GM19455 (cell line): ENCODE measurements at regions not wholly inside any gene's neighbourhood (a gene's known extent, or its start where the extent isn't known, plus 50 kb on each side); places are given as distances from the start of the nearest gene placed in this dataset.

Source experiments
- ATAC-seq: cut with Tn5 transposase; IDR thresholded peaks from one replicate; pipeline ENCODE4 v1.9.1; 2021; ENCODE audit not compliant: unreplicated experiment

DNA sequence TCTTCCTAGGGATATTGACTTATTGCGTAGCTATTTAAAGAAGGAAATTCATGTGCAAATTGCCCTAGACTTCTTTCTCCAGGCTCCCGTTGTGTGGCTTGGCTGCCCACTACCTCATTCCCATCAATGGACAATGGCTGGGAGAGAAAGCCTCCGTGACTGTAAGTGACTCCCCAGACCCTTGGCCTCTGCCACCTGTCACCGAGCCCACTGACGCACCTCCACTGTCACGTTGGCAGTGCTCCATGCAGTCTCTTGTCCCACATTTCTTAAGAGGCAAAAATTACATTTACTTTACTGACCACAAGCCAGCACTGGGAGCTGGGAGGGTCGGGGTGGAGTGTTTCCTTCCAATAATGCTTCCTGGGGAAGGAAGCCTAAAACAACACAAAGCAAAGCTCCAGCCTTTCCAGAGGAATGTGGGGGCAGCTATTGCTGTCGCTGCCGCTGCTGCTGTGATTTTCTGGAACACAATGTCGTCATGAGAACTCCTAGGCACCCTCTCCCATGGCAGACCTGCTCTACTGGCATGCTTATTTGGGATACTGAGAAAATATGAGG is 89.7 kb upstream of the STEAP1B start:
- ATAC-seq: no peak

DNA sequence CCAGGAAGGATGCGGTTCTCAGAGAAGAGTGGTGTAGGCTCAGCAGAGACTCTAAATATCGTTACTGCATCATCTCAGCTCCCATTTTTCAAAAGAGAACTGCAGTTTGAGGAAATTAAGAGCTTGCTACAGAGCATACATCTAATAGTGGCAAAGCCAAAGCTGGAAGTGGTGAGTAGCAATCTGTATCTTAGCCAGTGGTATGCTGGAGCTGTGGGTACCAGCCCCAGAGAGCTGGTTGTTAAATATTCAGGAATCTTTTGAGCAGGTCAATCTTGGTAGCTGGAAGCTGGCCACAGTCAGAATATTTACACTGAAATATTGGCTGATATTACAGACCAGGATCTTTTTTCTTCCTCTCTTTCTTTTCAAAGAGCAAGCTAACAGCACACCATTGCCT is 88.4 kb upstream of the STEAP1B start:
- ATAC-seq: no peak

DNA sequence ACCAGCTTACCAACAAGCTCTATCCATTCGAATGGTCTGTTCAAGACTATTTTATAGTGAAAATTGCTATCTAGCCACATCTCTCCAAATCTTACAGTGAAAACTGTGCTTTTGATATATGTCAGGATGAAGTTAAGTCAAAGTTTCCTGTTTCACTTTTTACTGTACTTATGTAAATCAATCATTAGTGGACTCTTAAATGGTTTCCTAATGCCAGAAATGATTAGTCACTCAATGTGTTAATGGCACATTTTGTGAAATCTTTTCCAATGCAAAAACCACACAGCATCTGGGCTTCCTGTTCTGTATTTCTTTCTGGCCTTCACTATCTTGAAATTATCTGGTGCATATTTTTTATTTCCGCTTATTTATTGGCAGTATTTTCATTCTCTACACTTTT is 87.3 kb upstream of the STEAP1B start:
- ATAC-seq: no peak

DNA sequence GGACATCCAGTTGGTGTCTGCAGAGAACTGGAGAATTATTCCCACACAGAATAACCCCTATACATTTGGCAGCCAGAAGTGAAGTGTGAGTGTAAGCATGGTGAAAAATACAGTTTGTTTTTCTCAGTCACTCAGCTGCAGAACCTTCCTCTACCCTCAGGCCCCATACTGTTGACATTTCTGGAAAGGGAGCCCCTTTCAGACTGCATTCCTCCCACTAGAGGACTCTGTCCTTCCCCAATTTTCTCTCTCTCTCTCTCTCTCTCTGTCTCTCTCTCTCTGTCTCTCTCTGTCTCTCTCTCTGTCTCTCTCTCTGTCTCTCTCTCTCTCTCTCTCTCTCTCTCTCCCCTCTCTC is 86.8 kb upstream of the STEAP1B start:
- no peak for ATAC-seq

DNA sequence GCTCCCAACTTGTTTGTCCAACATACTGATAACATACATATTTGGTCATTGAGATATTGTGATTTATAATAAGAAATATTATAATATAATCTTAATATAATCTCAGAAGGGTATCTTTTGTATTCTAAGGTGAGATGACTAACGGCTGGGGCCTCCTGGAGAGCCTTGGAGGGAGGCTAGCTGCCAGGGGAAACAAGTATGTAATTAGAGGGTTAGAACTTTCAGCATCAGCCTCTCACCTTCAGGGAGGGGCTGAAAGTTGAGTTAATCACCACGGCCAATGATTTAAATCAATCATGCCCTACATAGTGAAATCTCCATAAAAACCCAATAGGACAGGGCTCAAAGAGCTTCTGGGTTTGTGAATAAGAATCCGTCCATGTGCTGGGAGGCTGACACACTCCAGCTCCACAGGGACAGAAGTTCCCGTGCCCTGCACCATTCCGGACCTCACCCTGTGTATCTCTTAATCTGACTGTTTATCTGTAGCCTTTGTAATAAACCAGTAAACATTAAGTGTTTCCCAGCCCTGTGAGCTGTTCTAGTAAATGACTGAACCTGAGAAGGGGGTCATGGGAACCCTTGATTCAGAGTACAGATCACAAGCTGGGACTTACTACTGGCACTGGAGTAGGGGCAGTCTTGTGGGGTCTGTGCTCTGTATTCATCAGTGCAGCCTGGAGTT is 86.3 kb upstream of the STEAP1B start:
- no peak for ATAC-seq

DNA sequence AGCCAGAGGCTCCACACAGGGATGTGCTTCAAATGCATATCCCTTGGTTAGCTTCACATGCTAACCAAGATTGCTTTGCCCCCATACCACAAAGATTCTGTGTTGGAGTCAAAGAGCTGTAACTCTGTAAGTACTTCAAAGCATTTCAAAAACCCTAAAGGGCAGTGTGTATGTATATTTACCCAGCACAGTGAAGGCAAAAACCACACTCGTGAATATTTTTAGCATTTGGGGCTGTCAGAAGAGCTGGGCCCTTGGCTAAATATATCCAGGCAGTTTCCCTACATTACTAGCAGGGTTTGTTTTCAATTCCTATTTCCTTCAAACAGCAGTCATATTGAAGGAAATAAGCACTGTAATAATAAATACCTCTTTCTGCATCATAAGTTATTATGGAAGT is 84.2 kb upstream of the STEAP1B start:
- no peak for ATAC-seq

DNA sequence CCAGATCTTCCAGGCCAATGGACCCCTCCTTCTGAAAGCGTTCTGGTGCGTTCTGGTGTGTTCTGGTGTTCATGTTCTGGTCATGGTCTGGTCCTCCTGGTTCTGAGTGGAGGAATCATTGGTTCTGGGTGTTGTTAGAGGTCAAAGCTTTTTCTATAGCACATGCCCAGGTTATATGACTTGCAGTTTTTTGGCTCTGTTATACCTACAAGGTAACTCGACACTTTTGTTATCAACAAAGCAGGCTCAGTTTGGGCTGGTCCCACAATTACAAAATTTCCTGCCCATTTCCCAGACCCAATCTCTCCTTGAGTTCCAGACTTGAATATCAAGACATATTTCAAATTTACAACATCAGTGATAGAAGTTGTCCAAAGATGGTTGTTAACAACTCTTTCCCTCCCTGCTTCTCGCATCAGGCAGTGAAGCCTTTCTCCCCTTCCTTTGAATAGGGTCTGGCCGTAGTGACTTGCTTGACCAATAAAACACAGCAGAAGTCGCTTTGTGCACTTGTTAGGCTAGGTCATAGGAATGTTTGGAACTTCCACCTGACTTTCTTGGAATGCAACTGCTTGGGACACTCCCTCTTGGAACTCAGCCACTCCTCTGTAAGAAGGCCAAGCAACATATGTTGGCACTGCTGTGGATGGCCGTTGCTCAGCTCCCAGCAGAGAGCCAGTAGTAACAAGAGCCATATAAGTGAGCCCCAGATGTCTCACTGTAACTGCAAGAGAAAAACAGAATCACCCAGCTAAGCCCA is 83.1 kb upstream of the STEAP1B start:
- ATAC-seq: no peak

DNA sequence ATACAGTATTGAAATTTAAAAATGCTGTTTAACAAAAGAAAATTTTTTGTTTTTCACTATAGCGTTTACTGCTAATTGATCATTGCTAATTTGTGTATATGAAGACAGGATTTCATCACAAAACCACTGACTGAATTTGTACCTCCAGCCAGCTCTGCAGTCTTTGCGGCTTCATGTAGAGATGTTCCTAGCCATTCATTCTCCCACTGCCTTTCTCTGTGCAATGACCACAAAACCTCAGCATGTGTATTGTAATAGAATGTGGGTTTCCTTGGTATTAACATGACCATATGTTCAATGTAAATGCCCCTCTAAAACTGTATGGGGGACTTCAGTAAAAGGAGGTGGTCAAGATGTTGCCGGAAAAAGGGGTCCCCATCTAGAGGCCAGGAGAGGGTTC is 81.1 kb upstream of the STEAP1B start:
- ATAC-seq: no peak

DNA sequence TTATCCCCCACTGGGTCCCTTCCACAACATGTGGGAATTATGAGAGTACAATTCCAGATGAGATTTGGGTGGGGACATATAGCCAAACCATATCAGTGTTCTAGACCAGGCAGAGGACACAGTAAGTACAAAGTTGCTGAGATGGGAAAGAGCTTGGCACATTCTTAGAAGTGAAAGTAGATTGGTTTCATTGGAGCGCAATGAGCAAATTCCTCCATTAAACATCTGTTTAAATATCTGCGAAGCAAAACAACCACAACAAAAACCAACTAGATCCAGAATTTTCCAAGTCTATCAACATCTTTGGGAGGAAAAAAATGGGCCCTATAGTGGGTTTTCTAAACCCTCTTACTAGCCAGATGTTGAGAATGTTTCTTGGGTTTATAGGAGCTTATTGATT is 80.0 kb upstream of the STEAP1B start:
- ATAC-seq: no peak

DNA sequence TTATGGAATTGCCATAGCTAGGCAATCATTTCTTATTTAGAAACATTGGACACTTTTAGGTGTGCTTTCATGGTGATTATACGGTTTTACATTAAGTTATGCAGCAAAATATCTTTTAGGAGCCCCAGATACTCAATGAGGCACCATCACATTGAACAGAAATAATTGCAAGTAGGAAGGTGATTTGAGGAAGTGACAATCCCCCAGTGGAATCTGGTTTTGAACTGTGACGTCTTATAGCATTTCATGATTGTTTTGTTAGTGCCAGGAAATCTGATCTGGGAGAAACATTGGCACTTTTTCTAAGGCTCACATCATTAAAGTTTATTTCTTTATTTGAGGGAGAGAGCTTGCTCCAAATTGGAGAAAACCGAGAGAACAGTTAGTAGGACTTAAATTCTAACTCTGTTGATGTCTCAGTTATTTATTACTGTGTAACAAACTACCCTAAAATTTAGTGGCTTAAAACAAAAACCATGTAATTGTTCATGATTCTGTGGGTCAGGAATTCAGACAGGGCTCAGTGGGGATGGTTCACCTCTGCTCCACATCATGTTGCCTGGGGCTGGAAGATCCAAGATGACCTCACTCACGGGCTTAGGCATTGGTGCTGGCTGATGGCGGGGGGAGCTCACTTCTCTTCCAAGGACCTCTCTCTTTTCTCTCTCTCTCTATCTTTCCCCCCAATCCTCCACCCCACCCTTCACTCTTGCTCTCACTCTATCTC is 78.2 kb upstream of the STEAP1B start:
- ATAC-seq: no peak

DNA sequence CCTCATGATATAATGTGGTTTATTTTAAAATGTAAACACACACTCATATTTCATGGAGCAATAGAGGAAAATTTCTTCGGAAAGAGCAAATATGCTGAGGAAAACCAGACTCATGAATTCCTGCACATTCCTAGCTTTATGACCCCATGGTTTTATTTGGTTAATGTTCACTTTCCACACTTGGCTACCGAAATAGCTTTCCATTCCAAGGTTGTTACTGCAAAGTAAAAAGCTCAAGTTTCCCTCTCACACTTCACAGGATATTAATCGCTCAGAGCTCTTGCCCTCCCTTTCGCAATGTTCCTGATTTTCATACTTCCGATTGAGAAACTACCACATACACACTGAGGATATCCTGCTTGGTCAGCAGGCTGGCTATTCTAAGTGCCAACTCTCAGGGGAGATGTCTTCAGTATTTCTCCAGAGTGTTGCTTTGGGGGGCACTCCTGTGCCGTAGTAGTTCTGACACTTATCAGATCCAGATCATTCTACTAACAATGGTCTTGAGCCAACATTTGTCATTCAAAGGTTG is 77.5 kb upstream of the STEAP1B start:
- no peak for ATAC-seq

DNA sequence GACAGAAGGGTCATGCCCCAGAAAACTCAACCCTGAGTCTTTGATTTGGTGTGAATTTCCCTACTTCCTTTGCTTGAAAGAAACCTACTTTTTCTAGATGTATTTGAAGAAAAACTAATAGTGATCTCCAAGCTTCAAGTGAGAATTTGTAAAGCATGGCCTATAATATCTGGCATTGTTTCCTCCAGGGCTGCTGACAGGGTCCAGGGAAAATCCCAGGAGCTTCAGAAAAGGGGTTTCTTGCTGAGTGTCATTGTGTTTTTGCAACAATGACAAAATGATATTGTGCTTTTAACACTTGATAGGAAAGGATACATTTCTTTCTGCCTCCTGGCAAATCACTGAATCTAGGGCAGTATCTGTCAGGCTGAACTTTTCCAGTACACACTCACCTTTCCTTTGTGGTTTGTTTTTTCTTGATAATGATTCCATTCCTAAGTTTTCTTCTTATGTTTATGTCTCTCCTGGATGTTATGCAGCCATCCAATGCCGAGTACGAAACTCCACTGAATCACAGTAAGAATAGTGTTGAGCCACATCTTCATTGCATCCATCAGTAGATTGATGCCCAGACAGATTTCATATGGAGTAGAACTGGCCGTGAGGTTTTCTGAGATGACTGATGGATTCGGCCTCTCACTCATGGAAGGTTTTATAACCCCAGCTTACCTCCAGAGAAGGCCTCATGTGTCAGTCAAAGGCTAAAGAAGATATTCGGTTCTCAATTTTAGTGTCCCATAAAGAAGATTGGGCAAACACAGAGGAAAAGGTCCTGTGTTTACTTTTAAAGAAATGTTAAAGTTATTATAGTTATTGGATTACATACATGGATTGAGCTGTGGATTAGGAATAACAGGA is 76.9 kb upstream of the STEAP1B start:
- no peak for ATAC-seq

DNA sequence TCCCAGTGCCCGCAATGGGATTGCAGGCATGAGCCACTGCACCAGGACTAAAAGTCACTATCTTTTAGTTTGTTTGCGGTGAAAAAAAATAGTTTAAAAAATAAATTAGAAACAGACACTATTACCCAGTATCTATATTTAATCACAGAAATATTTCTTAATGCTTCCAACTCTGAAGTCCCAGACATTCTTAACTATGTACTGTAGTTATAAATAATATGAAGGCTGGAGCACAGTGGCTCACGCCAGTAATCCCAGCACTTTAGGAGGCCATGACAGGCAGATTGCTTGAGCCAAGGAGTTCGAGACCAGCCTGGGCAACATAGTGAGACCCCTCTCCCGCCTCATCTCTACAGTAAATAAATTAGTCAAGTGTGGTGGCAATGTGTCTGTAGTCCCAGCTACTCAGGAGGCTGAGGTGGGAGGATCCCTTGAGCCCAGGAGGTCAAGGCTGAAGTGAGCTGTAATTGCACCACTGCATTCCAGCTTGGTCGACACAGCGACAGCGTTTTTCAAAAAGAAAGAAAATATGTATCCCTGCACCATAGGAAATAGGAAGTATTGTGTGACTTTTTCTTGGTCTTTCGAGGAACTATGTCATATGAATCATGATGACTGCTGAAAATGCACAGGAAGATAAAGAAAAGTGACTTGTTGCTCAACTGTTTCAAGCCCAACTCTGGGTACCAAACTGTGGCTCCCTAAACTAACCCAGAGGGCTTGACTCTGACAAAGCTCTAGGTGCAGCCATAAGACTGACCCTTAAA is 74.9 kb upstream of the STEAP1B start:
- ATAC-seq: no peak

DNA sequence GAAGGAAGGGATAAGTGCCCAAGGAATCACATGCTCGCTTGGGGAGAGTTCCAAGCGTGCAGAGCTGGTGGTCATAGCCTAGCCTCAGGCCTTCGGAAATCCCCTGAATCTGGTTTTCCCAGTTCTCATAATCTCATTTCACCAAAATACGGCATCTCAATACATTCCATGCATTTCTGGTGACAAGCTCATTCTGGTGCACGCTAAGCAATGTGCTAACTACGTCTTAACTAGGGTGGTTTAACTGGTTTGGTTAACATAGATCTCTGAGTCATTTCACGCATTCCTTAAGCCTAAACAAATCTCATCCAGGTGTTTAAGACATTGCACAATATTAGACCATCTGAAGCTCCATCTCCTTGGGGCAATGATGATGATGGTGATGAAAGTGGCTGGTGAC is 72.9 kb upstream of the STEAP1B start:
- ATAC-seq: no peak

DNA sequence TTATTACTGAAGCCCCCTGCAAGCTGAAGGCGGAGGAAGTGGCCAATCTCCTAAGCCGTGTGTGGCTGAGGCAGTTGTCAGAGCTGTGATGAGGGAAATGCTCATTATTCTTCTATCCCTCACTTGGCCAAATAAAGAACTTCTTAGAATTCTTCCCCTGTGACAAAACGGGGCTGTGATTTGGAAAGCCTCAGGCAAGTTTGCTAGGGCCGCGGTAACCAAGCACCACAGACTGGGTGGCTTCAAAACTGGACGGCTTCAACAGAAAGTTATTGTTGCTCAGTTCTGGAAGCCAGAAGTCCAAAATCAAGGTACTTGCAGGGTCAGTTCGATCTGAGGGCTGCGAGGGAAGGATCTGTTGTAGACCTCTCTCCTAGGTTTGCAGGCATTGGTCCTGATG is 72.3 kb upstream of the STEAP1B start:
- ATAC-seq: no peak

DNA sequence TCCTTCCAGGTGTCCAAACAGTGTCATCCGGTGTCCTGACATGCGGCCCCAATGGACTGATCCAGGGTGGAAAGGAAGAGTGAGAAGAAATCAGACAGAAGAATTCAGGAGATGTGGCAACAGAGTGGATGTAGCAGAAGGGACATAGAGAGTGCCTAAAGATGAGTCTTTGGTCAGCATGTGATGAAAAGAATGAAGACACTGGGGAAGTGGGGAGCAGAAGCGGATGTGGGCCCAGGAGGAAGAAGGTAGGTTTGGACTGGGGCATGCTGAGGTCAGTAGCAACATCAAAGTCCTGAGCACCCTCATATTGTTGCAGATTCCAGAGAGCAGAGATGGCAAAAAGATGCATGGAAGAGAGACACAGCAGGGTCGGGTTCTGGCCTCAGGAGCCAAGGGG is 71.8 kb upstream of the STEAP1B start:
- ATAC-seq: no peak

DNA sequence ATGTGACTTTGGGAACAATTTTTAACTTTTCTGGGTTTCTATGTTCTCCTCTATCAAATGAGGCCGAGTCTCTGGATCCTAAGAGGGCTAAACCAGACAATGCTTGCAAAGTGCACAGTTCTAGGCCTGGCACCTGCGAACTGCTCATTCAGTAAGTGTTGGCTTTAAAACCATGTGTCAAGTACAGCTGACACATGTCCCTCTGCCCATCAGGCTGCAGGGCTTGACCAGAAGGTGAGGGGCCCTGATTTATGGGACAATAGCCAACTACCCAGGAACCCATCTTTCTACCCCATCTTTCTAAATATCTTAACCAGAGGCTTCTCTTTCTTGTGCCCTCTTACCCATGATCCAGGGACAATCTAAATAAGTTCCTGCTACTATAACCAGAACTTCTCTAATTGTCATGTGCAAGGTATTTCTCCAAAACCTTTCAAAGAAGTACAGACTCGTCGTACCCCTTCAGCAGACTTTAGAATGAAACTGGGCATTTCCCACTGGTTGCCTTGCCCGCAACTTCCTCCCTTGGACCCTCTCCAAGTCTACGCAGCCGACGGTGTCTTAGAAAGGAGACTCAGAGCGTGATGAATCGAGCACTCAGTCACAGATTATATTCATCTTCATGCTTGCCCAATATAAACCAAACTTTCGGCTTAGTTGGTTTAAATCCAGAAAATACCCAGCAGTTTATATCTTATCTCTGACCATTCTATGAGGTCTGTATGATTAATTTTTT is 69.8 kb upstream of the STEAP1B start:
- ATAC-seq: no peak

DNA sequence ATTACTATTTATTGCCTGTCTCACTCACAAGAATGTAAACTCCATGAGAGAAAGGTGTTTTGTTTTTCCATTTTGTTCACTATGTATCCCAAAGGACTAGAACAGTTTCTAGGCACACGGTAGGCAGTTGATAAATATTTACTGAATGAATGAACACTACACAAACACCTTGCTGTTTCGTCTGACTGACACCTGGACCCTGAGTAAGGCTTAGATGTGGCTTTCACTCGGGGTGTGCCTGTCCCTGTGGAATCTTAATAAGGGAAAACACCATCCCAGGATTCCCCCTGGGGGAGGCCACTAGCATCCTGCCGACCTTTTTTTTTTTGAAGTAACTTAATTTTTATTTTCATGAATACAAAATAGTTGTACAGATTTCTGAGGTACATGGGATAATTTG is 66.6 kb upstream of the STEAP1B start:
- no peak for ATAC-seq

DNA sequence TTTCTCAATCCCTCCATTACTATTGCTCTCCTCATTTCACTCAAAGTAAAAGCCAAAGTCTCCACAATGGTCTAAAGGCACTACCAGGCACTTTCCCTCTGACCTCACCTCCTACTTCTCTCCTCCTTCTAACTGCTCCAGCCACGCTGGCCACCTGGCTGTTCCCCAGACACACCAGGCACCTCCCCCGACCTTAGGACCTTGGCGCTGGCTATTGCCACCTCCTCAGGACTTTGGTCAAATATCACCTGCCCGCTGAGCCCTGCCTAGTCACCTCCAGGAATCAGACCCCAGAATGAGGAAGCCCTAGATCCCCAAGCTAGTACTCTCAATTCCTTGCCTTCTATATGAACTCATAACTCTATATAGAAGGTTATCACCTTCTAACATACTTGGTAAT is 66.2 kb upstream of the STEAP1B start:
- ATAC-seq: no peak
